IMR-90 (cell line): ENCODE measurements at regions not wholly inside any gene's neighbourhood (a gene's known extent, or its start where the extent isn't known, plus 50 kb on each side); places are given as distances from the start of the nearest gene placed in this dataset.

Experiments used
- CHD1 ChIP-seq: IDR thresholded peaks from 2 replicates; pipeline ENCODE4 v1.6.1; 2012; ENCODE audit warnings: low read depth, low read length, improper control_type of control experiment
- CTCF ChIP-seq: conservative IDR thresholded peaks from 2 replicates; pipeline ENCODE4 v1.5.1; 2012; ENCODE audit warnings: mild to moderate bottlenecking, low read depth, low read length, improper control_type of control experiment
- FOS ChIP-seq: fragments of 150-350 bp; IDR thresholded peaks from 2 replicates; pipeline ENCODE4 v1.6.1; 2016; ENCODE audit warnings: low read depth, low read length
- MAFK ChIP-seq: IDR thresholded peaks from 2 replicates; pipeline ENCODE4 v1.6.1; 2012; ENCODE audit warnings: low read depth, low read length, improper control_type of control experiment
- MAZ ChIP-seq: IDR thresholded peaks from 2 replicates; pipeline ENCODE4 v1.6.1; 2012; ENCODE audit warnings: low read depth, mild to moderate bottlenecking, low read length, improper control_type of control experiment, moderate library complexity, borderline replicate concordance
- MXI1 ChIP-seq: IDR thresholded peaks from 2 replicates; pipeline ENCODE4 v1.6.1; 2012; ENCODE audit warnings: low read depth, mild to moderate bottlenecking, low read length, moderate library complexity, borderline replicate concordance
- NFE2L2 ChIP-seq: fragments of 150-350 bp; IDR thresholded peaks from 2 replicates; pipeline ENCODE4 v1.6.1; 2016; ENCODE audit warnings: low read depth, mild to moderate bottlenecking, low read length
- POLR2A ChIP-seq: IDR thresholded peaks from 2 replicates; pipeline ENCODE4 v1.6.1; 2012; ENCODE audit warnings: mild to moderate bottlenecking, low read depth, low read length
- RAD21 ChIP-seq: IDR thresholded peaks from 2 replicates; pipeline ENCODE4 v1.6.1; 2012; ENCODE audit warnings: low read length, improper control_type of control experiment
- RCOR1 ChIP-seq: IDR thresholded peaks from 2 replicates; pipeline ENCODE4 v1.6.1; 2012; ENCODE audit warnings: mild to moderate bottlenecking, low read length, improper control_type of control experiment; ENCODE audit not compliant: insufficient replicate concordance
- RFX5 ChIP-seq: IDR thresholded peaks from 2 replicates; pipeline ENCODE4 v1.8.0; 2012; ENCODE audit warnings: low read depth, mild to moderate bottlenecking, low read length, moderate library complexity
- TF ChIP-seq, protein P1 (sequence below): fragments of 150-350 bp; IDR thresholded peaks from 2 replicates; pipeline ENCODE4 v1.6.1; 2017; ENCODE audit warnings: mild to moderate bottlenecking, antibody characterized with exemption, low read length, low read depth

- TF ChIP-seq CTCF (no peak), MXI1 (no peak), POLR2A (no peak), RFX5 (no peak), NFE2L2 (no peak), MAZ (no peak), RAD21 (no peak), FOS (no peak), CHD1 (no peak), RCOR1 (no peak), MAFK (no peak)
- TF ChIP-seq, protein P1, sequence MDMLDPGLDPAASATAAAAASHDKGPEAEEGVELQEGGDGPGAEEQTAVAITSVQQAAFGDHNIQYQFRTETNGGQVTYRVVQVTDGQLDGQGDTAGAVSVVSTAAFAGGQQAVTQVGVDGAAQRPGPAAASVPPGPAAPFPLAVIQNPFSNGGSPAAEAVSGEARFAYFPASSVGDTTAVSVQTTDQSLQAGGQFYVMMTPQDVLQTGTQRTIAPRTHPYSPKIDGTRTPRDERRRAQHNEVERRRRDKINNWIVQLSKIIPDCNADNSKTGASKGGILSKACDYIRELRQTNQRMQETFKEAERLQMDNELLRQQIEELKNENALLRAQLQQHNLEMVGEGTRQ: no peak
Observed at GRCh38 chr16:88301431-88301830, 81.3 kb upstream of the ZNF469 start.
